ENCODE measurements at regions not wholly inside any gene's neighbourhood (a gene's known extent, or its start where the extent isn't known, plus 50 kb on each side); places are given as distances from the start of the nearest gene placed in this dataset.
A peak's percentile ranks its signal among the peaks of the same experiment; 100 is the strongest.

- no peak for DNase-seq
Measured at GRCh38 chr19:32150605-32151004, 194.8 kb upstream of the ZNF507 start.

- no peak for DNase-seq
Measured at GRCh38 chr19:32154418-32154817, 191.0 kb upstream of the ZNF507 start.

GRCh38 chr19:32164384-32164992 lies 180.9 kb upstream of the ZNF507 start:
- DNase-seq, result no peak

GRCh38 chr19:32165141-32165540 lies 180.3 kb upstream of the ZNF507 start:
- DNase-seq, result no peak

GRCh38 chr19:32165750-32166149 lies 179.7 kb upstream of the ZNF507 start:
- no peak for DNase-seq

- DNase-seq, result peak; percentile 6
Measured at GRCh38 chr19:32166238-32166637, 179.2 kb upstream of the ZNF507 start.

GRCh38 chr19:32168111-32168510 lies 177.3 kb upstream of the ZNF507 start:
- DNase-seq, result no peak

GRCh38 chr19:32168606-32169005 lies 176.8 kb upstream of the ZNF507 start:
- no peak for DNase-seq

- DNase-seq, result no peak
Measured at GRCh38 chr19:32171719-32172151, 173.7 kb upstream of the ZNF507 start.

- no peak for DNase-seq
Measured at GRCh38 chr19:32172566-32173160, 172.7 kb upstream of the ZNF507 start.

- no peak for DNase-seq
Measured at GRCh38 chr19:32173836-32174235, 171.6 kb upstream of the ZNF507 start.

GRCh38 chr19:32174386-32175113 lies 170.9 kb upstream of the ZNF507 start:
- no peak for DNase-seq

- no peak for DNase-seq
Measured at GRCh38 chr19:32176591-32176990, 168.8 kb upstream of the ZNF507 start.

GRCh38 chr19:32177686-32178085 lies 167.7 kb upstream of the ZNF507 start:
- no peak for DNase-seq

- DNase-seq, result no peak
Measured at GRCh38 chr19:32178401-32178800, 167.0 kb upstream of the ZNF507 start.

- no peak for DNase-seq
Measured at GRCh38 chr19:32178956-32179355, 166.5 kb upstream of the ZNF507 start.

- DNase-seq, result peak; percentile 93
Measured at GRCh38 chr19:32181216-32181920, 164.0 kb upstream of the ZNF507 start.

GRCh38 chr19:32186542-32187330 lies 158.7 kb upstream of the ZNF507 start:
- DNase-seq, result no peak

- DNase-seq, result no peak
Measured at GRCh38 chr19:32188921-32189320, 156.5 kb upstream of the ZNF507 start.

- no peak for DNase-seq
Measured at GRCh38 chr19:32189956-32190706, 155.3 kb upstream of the ZNF507 start.

- DNase-seq, result no peak
Measured at GRCh38 chr19:32191921-32192320, 153.5 kb upstream of the ZNF507 start.
